CD4-positive, alpha-beta T cell (primary cell): ENCODE measurements at regions not wholly inside any gene's neighbourhood (a gene's known extent, or its start where the extent isn't known, plus 50 kb on each side); places are given as distances from the start of the nearest gene placed in this dataset.
A peak's percentile ranks its signal among the peaks of the same experiment; 100 is the strongest.
"Not testable (repeated sequence)": the region's sequence is repeated elsewhere in the genome, so short reads cannot be mapped to it uniquely, and the experiment has no call there.

ENCODE experiments used
- ATAC-seq: fragments of 200-7000 bp; cut with Tn5 transposase; one replicate; pipeline ENCODE4 v1.10.0; 2022; ENCODE audit warnings: mild to moderate bottlenecking; ENCODE audit not compliant: poor library complexity
- CTCF ChIA-PET: fragments of 350-600 bp; sonication (Branson Sonifier 250); formaldehyde crosslinking; loops from one replicate; lab custom pipeline; 2021; ENCODE audit warnings: antibody characterized with exemption, inconsistent platforms; lab: Charles Lee
- POLR2A ChIA-PET: fragments of 350-600 bp; sonication (Branson Sonifier 250); formaldehyde crosslinking; loops from one replicate; lab custom pipeline; 2021; ENCODE audit warnings: antibody characterized with exemption, inconsistent platforms; lab: Charles Lee
- DNase-seq, 14 experiments: peaks; one replicate each; pipeline ENCODE4 v3.0.0-alpha.2; 2013 to 2020; ENCODE audit warnings: mixed read lengths in 2 of 14
- H3K27ac ChIP-seq, 2 donors: one replicate each; pipeline versions ENCODE4 v1.5.1 to v1.7.0; 2013; ENCODE audit warnings: low read length in 2 of 2, low read depth in 1 of 2, mild to moderate bottlenecking in 1 of 2
- H3K27me3 ChIP-seq, 2 experiments: 1 replicate in 1 of 2; 2 replicates in 1 of 2; pipeline versions ENCODE4 v1.6.1 to v1.7.0; 2013; ENCODE audit warnings: low read length in 2 of 2, control low read depth in 1 of 2, mild to moderate bottlenecking in 1 of 2, moderate library complexity in 1 of 2; ENCODE audit not compliant: insufficient read depth in 2 of 2, control insufficient read depth in 1 of 2
- H3K36me3 ChIP-seq: one replicate; pipeline ENCODE4 v1.6.1; 2013; ENCODE audit warnings: low read length, control low read depth; ENCODE audit not compliant: insufficient read depth
- H3K4me1 ChIP-seq: one replicate; pipeline ENCODE4 v1.6.1; 2013; ENCODE audit warnings: low read length, control low read depth; ENCODE audit not compliant: insufficient read depth
- H3K4me3 ChIP-seq: one replicate; pipeline ENCODE4 v1.5.1; 2013; ENCODE audit warnings: mild to moderate bottlenecking, low read length, moderate library complexity
- H3K9me3 ChIP-seq, 2 experiments: 1 replicate in 1 of 2; 2 replicates in 1 of 2; pipeline versions ENCODE4 v1.6.1 to v1.7.0; 2013; ENCODE audit warnings: low read length in 2 of 2, mild to moderate bottlenecking in 2 of 2, control low read depth in 1 of 2, moderate library complexity in 1 of 2; ENCODE audit not compliant: control insufficient read depth in 1 of 2, insufficient read depth in 1 of 2
- H3K27ac Mint-ChIP-seq: one replicate; pipeline ENCODE4 v1.8.0; 2020; ENCODE audit warnings: mixed read lengths
- H3K27me3 Mint-ChIP-seq: one replicate; pipeline ENCODE4 v1.8.0; 2021; ENCODE audit warnings: mixed read lengths
- H3K36me3 Mint-ChIP-seq: one replicate; pipeline ENCODE4 v1.8.0; 2021; ENCODE audit warnings: low read depth, mixed read lengths
- H3K4me1 Mint-ChIP-seq: one replicate; pipeline ENCODE4 v1.8.0; 2021; ENCODE audit warnings: low read depth, mixed read lengths
- H3K4me3 Mint-ChIP-seq: one replicate; pipeline ENCODE4 v1.8.0; 2020; ENCODE audit warnings: mild to moderate bottlenecking, mixed read lengths
- H3K9me3 Mint-ChIP-seq: one replicate; pipeline ENCODE4 v1.8.0; 2020; ENCODE audit warnings: mixed read lengths
- CTCF ChIP-seq: fragments of 200-600 bp; IDR thresholded peaks from one replicate; pipeline ENCODE4 v1.8.0; 2022; ENCODE audit warnings: antibody characterized with exemption, mild to moderate bottlenecking
- intact Hi-C, 2 experiments: fragments of 100-400 bp; cut with DNase I in 1 of 2; cut with micrococcal nuclease in 1 of 2; formaldehyde crosslinking; loops; one replicate each; pipeline versions ENCODE4 v1.15.1 to v1.9.0; 2023 to 2025; cut with DNase I, micrococcal nuclease

DNA sequence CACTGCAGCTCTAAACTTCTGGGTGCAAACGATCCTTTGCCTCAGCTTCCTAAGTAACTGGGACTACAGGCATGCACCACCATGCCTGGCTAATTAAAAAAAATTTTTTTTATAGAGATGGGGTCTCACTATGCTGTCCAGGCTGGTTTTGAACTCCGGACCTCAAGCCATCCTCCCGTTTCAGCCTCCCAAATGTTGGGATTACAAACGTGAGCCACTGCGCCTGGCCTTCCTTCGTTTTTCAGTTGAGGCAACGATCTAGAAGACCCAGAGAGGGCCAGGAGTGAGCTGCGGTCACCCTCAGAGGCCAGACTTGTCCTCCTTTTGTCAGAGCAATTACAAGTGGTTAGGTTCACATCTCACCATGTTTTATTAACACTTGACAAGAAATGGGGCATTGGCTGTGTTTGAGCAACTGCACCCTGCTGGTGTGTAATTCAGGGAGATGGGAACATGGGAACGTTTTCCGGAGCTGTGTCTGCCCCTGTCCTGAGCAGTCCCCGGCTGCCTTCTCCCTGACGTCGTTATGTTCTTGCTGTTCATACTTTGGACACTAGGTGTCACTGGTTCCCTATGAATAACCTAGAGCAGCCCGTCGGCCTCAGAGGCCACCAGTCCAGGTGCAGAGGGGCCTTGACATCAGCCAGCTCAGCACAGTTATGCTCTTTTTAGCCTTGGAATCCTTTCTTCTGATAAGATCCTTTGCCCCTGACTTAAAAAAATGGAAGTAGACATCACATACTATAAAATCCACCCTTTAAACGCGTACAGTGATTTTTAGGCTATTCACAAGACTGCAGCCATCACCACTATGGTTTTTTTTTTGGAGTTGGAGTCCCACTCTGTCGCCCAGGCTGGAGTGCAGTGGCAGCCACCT lies 375.0 kb downstream of the TYW1 start:
- ATAC-seq (peak; percentile 51), DNase-seq (peak; percentile 5 to 75 (median 30))
- Mint-ChIP-seq H3K4me1 (peaks cover 4% of the 10 kb centered on the region), H3K27ac (no peak overlapping the region), H3K27me3 (peaks cover 32% of the 10 kb centered on the region), H3K36me3 (no peaks in the 10 kb centered on the region), H3K4me3 (no peak overlapping the region), H3K9me3 (peaks cover 2% of the 10 kb centered on the region)
- peaks cover 5% of the 10 kb centered on the region for H3K4me1 ChIP-seq
- intact Hi-C loops = no loop called here
- H3K4me3 ChIP-seq = no peak overlapping the region
- no peaks in the 10 kb centered on the region for H3K36me3 ChIP-seq
- H3K27ac ChIP-seq = no peak overlapping the region
- ChIA-PET CTCF (no interaction called here), POLR2A (no interaction called here)
- peaks cover 6 to 14% of the 10 kb centered on the region in 2 experiments for H3K27me3 ChIP-seq
- peaks cover 0 to 13% of the 10 kb centered on the region in 2 experiments for H3K9me3 ChIP-seq
- TF ChIP-seq CTCF = peak; percentile 90

GRCh38 chr7:67373389-67373788 lies 376.8 kb downstream of the TYW1 start:
- H3K4me1 ChIP-seq, H3K27ac ChIP-seq, H3K36me3 ChIP-seq, H3K4me3 ChIP-seq, DNase-seq, H3K4me1 Mint-ChIP-seq, H3K36me3 Mint-ChIP-seq, intact Hi-C loops, H3K27ac Mint-ChIP-seq, H3K4me3 Mint-ChIP-seq, H3K9me3 Mint-ChIP-seq, ATAC-seq, CTCF ChIA-PET, H3K9me3 ChIP-seq, POLR2A ChIA-PET: not testable (repeated sequence)
- H3K27me3 ChIP-seq = peaks cover 6 to 14% of the 10 kb centered on the region in 2 experiments
- H3K27me3 Mint-ChIP-seq = peaks cover 25% of the 10 kb centered on the region

- intact Hi-C loops = no loop called here
- Mint-ChIP-seq H3K27me3 (peaks cover 25% of the 10 kb centered on the region), H3K4me3 (no peak overlapping the region), H3K4me1 (peaks cover 4% of the 10 kb centered on the region), H3K27ac (no peak overlapping the region), H3K36me3 (no peaks in the 10 kb centered on the region), H3K9me3 (no peaks in the 10 kb centered on the region)
- no peak overlapping the region for H3K4me3 ChIP-seq
- peaks cover 5% of the 10 kb centered on the region for H3K4me1 ChIP-seq
- H3K36me3 ChIP-seq = no peaks in the 10 kb centered on the region
- CTCF ChIA-PET = no interaction called here
- POLR2A ChIA-PET = no interaction called here
- no peak overlapping the region for H3K27ac ChIP-seq
- peaks cover 0 to 4% of the 10 kb centered on the region in 2 experiments for H3K9me3 ChIP-seq
- no peak for ATAC-seq
- DNase-seq = no peak
- no peak for TF ChIP-seq CTCF
- H3K27me3 ChIP-seq = peaks cover 6 to 12% of the 10 kb centered on the region in 2 experiments
Observed at GRCh38 chr7:67375427-67375826, 378.8 kb downstream of the TYW1 start.
